SH-SY5Y (cell line): ENCODE measurements at regions not wholly inside any gene's neighbourhood (a gene's known extent, or its start where the extent isn't known, plus 50 kb on each side); places are given as distances from the start of the nearest gene placed in this dataset.

Experiments
- GATA2 ChIP-seq: IDR thresholded peaks from 2 replicates; pipeline ENCODE4 v1.6.1; 2011; ENCODE audit warnings: mild to moderate bottlenecking, low read depth, low read length
- GATA3 ChIP-seq: IDR thresholded peaks from 2 replicates; pipeline ENCODE4 v1.6.1; 2011; ENCODE audit warnings: low read depth, mild to moderate bottlenecking, low read length, moderate library complexity

- TF ChIP-seq GATA3, result no peak
- TF ChIP-seq GATA2, result no peak
Observed at GRCh38 chr11:19639603-19640105, 73.0 kb upstream of the NAV2 start.
